Cerebellar nuclear complex (tissue), 1 donor: ENCODE measurements at regions not wholly inside any gene's neighbourhood (a gene's known extent, or its start where the extent isn't known, plus 50 kb on each side); places are given as distances from the start of the nearest gene placed in this dataset.

Source experiments
- DNase-seq, 2 experiments: peaks; one replicate each; lab custom pipeline; 2025; lab: John Stamatoyannopoulos, UW

GRCh38 chr18:45430041-45430440, 185.2 kb upstream of the SLC14A2 start:
- DNase-seq = no peak

- DNase-seq = no peak
Measured at GRCh38 chr18:45435810-45436209, 179.5 kb upstream of the SLC14A2 start.

GRCh38 chr18:45437366-45437765, 177.9 kb upstream of the SLC14A2 start:
- no peak for DNase-seq

GRCh38 chr18:45439851-45440645, 175.2 kb upstream of the SLC14A2 start:
- no peak for DNase-seq

GRCh38 chr18:45441110-45441847, 174.0 kb upstream of the SLC14A2 start:
- DNase-seq = no peak

- no peak for DNase-seq
Measured at GRCh38 chr18:45444040-45444439, 171.2 kb upstream of the SLC14A2 start.

GRCh38 chr18:45447355-45448265, 167.7 kb upstream of the SLC14A2 start:
- DNase-seq = no peak

- DNase-seq = no peak
Measured at GRCh38 chr18:45448871-45449270, 166.4 kb upstream of the SLC14A2 start.

GRCh38 chr18:45449418-45450227, 165.7 kb upstream of the SLC14A2 start:
- peak in 1 of 2 experiments; percentile 35 for DNase-seq

- DNase-seq = no peak
Measured at GRCh38 chr18:45456090-45457021, 158.9 kb upstream of the SLC14A2 start.

GRCh38 chr18:45458033-45458432, 157.2 kb upstream of the SLC14A2 start:
- DNase-seq = no peak

GRCh38 chr18:45462179-45462578, 153.1 kb upstream of the SLC14A2 start:
- no peak for DNase-seq

GRCh38 chr18:45463451-45463850, 151.8 kb upstream of the SLC14A2 start:
- no peak for DNase-seq

GRCh38 chr18:45464619-45465018, 150.7 kb upstream of the SLC14A2 start:
- no peak for DNase-seq

GRCh38 chr18:45467293-45467692, 148.0 kb upstream of the SLC14A2 start:
- DNase-seq = no peak

- no peak for DNase-seq
Measured at GRCh38 chr18:45467945-45468344, 147.3 kb upstream of the SLC14A2 start.

- DNase-seq = no peak
Measured at GRCh38 chr18:45478889-45479288, 136.4 kb upstream of the SLC14A2 start.

GRCh38 chr18:45480219-45481015, 134.9 kb upstream of the SLC14A2 start:
- DNase-seq = no peak

- no peak for DNase-seq
Measured at GRCh38 chr18:45481821-45482220, 133.5 kb upstream of the SLC14A2 start.
